GM13976 (cell line): ENCODE measurements at regions not wholly inside any gene's neighbourhood (a gene's known extent, or its start where the extent isn't known, plus 50 kb on each side); places are given as distances from the start of the nearest gene placed in this dataset.

Source experiments
- DNase-seq: peaks from one replicate; pipeline ENCODE4 v3.0.0; 2012; ENCODE audit warnings: low spot score
- in situ Hi-C: fragments of 300-500 bp; cut with MboI; formaldehyde crosslinking; loops from one replicate; pipeline ENCODE4 v1.12.0; 2022; ENCODE audit warnings: low sequenced_read_pairs, mixed read lengths, inconsistent platforms; ENCODE audit not compliant: unreplicated experiment
- TF ChIP-seq, protein P1 (sequence below): IDR thresholded peaks from 2 replicates; pipeline ENCODE4 v1.5.1; 2012; ENCODE audit warnings: borderline replicate concordance, mild to moderate bottlenecking; ENCODE audit not compliant: insufficient read depth; ENCODE audit errors: extremely low read depth, missing control alignments, control extremely low read depth

DNA sequence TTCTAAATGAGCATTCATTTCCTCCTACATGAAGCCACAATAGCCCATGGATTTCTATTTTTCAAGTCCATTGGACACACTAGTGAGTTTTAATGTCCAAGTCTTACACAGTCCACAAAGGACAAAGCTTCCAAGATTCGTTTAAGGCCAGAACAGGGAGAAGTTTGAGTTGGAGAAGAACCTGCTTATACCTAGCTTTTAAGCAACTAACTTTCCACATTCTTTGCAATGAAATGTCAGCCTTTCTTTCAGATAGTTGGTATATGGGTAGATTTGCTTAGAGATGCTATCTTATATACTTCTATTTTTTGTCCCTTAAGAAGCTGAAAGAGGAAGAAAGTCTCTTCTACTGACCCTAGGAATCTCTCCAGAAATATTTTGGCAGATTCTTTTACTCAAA lies 66.1 kb upstream of the NPAS2 start:
- no peak for DNase-seq
- TF ChIP-seq, protein P1, sequence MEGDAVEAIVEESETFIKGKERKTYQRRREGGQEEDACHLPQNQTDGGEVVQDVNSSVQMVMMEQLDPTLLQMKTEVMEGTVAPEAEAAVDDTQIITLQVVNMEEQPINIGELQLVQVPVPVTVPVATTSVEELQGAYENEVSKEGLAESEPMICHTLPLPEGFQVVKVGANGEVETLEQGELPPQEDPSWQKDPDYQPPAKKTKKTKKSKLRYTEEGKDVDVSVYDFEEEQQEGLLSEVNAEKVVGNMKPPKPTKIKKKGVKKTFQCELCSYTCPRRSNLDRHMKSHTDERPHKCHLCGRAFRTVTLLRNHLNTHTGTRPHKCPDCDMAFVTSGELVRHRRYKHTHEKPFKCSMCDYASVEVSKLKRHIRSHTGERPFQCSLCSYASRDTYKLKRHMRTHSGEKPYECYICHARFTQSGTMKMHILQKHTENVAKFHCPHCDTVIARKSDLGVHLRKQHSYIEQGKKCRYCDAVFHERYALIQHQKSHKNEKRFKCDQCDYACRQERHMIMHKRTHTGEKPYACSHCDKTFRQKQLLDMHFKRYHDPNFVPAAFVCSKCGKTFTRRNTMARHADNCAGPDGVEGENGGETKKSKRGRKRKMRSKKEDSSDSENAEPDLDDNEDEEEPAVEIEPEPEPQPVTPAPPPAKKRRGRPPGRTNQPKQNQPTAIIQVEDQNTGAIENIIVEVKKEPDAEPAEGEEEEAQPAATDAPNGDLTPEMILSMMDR: no peak
- in situ Hi-C loops: no loop called here

DNA sequence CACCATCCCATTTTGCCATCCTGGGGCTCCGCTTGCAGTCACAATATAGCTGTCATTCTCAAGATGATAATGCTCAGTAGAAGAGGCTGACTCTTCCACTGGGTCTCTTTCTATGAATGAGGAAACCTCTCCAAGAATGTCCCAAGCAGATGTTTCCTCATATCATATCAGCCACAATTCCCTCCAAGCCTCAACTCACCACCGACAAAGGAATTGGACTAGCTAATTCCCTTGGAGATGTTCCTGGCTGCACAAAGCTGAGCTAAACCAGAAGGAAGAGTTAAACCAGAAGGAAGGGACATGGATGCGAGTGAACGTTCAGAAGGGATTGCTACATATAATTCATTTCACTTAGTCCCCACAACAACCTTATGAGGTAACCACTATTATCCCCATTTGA lies 65.0 kb upstream of the NPAS2 start:
- in situ Hi-C loops: no loop called here
- no peak for DNase-seq
- TF ChIP-seq, protein P1: no peak

DNA sequence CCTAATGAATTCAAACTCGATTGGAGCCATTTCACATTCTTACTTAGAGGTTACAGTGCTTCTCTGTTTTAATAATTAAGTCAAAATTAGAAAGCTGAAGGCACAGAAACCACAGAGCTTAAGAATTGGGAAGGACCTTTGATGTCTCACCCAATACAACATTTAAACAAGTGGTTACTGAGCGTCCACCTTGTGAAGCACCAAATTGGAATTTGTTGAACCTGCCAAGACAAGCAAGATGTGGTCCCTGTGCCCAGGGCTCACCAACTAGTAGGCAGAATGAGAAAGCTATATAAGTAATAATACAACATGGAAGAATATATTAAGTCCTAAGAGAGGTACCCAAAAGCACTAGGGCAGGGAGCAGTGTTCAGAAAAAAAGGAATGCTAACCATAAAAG lies 64.5 kb upstream of the NPAS2 start:
- in situ Hi-C loops: no loop called here
- TF ChIP-seq, protein P1: no peak
- DNase-seq: no peak

DNA sequence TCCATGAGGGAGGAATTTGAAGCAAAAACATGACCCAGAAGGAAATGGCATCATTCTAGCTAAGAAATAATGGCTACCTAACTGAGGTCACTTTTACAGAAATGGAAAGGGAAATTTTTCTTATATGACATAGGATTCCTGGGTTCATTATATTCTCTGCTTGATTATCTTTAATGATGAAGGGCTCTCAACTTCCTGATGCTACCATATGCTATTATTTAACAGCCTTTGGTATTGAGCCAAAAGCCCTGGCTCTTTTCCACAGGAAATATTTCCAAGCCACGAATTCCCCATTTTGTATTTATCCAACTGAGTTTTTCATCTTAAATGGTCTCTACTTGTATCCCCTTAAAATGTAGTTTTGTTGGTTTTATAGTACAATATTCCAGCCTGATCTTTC lies 63.2 kb upstream of the NPAS2 start:
- TF ChIP-seq, protein P1: no peak
- no peak for DNase-seq
- in situ Hi-C loops: no loop called here

DNA sequence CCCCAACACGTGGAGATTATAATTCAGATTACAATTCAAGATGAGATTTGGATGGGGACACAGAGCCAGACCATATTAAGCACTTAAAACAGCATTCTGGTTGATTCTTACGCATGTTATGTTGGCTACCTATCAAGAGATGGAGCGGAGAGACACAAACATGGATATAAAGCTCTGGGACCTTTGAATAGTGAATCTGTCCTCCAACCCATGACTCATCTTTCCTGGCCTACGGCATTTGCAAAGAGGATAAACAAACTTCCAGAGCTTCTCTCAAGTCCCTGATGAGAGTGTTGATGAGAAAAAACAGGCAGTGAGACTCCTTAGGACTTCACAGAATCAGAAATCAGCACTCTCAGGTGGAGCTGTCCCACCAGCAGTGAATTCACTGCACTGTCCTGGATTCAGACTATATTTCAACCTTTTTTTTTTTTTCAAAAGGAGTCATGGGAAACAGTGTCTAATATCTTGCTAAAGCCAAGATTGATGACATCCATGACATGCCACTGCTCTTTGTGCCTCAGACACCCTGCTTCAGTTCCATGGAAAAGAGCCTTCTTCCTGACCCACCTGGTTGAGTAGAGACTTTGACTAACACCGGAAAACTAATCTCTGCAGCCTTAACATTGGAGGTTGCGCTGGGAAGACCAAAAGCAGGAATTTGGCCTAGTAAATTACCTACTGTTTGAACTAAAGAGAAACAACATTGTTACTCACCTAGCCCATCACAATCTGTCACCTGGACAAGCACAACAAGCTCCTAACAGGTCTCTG lies 62.1 kb upstream of the NPAS2 start:
- DNase-seq: no peak
- in situ Hi-C loops: no loop called here
- TF ChIP-seq, protein P1: no peak

DNA sequence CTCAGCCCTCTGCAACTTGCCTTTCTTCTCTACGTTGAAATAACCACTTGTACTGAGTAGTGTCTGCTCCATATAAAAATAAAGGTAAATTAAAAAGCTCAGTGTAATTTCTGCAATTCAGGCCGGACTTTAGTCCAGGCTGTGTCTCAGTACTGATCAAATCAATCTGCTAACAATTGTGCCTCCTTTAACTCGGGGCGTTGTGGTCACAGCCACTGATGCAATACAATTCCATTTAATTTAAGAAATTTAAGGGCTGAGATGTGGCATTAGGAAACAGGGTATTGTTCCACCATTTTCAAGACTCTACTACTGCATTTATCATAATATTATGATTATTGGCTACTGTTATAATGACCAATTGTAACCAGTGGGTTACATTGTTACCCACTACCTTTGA lies 60.0 kb upstream of the NPAS2 start:
- in situ Hi-C loops: no loop called here
- TF ChIP-seq, protein P1: no peak
- DNase-seq: no peak
